ENCODE measurements at regions not wholly inside any gene's neighbourhood (a gene's known extent, or its start where the extent isn't known, plus 50 kb on each side); places are given as distances from the start of the nearest gene placed in this dataset.

- TF ChIP-seq CTCF (conservative IDR thresholded peaks at IDR 0.05): no peak
- no peak for TF ChIP-seq ZFX (IDR thresholded peaks at IDR 0.05)
Observed at GRCh38 chr1:38235705-38236104, 189.1 kb upstream of the POU3F1 start.
